B cell (primary cell): ENCODE measurements at regions not wholly inside any gene's neighbourhood (a gene's known extent, or its start where the extent isn't known, plus 50 kb on each side); places are given as distances from the start of the nearest gene placed in this dataset.

ENCODE experiments used
- ATAC-seq: fragments of 200-7000 bp; cut with Tn5 transposase; one replicate; pipeline ENCODE4 v1.10.0; 2021; ENCODE audit warnings: low read depth, mild to moderate bottlenecking, moderate number of reproducible peaks, moderate library complexity
- CTCF ChIA-PET: fragments of 350-600 bp; sonication (Branson Sonifier 250); formaldehyde crosslinking; loops from one replicate; lab custom pipeline; 2021; ENCODE audit warnings: antibody characterized with exemption, inconsistent platforms; lab: Charles Lee
- POLR2A ChIA-PET: fragments of 350-600 bp; sonication (Branson Sonifier 250); formaldehyde crosslinking; loops from one replicate; lab custom pipeline; 2021; ENCODE audit warnings: antibody characterized with exemption; lab: Charles Lee
- DNase-seq: peaks from one replicate; pipeline ENCODE4 v3.0.0; 2013
- H2AFZ ChIP-seq: 2 replicates; pipeline ENCODE4 v1.6.1; 2012; ENCODE audit warnings: mild to moderate bottlenecking, low read depth, low read length; ENCODE audit not compliant: insufficient read depth, poor library complexity, severe bottlenecking
- H3K27ac ChIP-seq, 2 donors: 1 replicate in 1 of 2; 2 replicates in 1 of 2; pipeline ENCODE4 v1.5.1; 2012 to 2013; ENCODE audit warnings: low read length in 2 of 2, mild to moderate bottlenecking in 2 of 2, moderate library complexity in 1 of 2
- H3K27me3 ChIP-seq, 4 experiments: fragments of 200-600 bp in 1 of 4; sonication (generic) in 1 of 4; replicated peaks in 1 of 4; 1 replicate in 2 of 4; 2 replicates in 2 of 4; pipeline versions ENCODE4 v1.6.1 to v1.7.0; 2013 to 2016; ENCODE audit warnings: low read length in 3 of 4, mild to moderate bottlenecking in 2 of 4, mixed read lengths in 1 of 4, moderate library complexity in 1 of 4; ENCODE audit not compliant: insufficient read depth in 4 of 4, control insufficient read depth in 3 of 4; ENCODE audit errors: control extremely low read depth in 1 of 4
- H3K36me3 ChIP-seq, 2 experiments: replicated peaks in 1 of 2; 1 replicate in 1 of 2; 2 replicates in 1 of 2; pipeline versions ENCODE4 v1.6.1 to v1.7.1; 2013; ENCODE audit warnings: low read length in 1 of 2; ENCODE audit not compliant: insufficient read depth in 2 of 2, control insufficient read depth in 1 of 2; ENCODE audit errors: control extremely low read depth in 1 of 2, extremely low read depth in 1 of 2
- H3K4me1 ChIP-seq, 2 donors: fragments of 200-600 bp in 1 of 2; sonication (generic) in 1 of 2; 1 replicate in 1 of 2; 2 replicates in 1 of 2; pipeline versions ENCODE4 v1.5.1 to v1.6.1; 2013 to 2017; ENCODE audit warnings: low read length in 2 of 2; ENCODE audit not compliant: control insufficient read depth in 2 of 2, insufficient read depth in 2 of 2
- H3K4me2 ChIP-seq: replicated peaks from 2 replicates; pipeline ENCODE3; 2012; ENCODE audit warnings: mild to moderate bottlenecking, low read depth, low read length; ENCODE audit not compliant: poor library complexity, severe bottlenecking
- H3K4me3 ChIP-seq, 5 experiments: fragments of 200-600 bp in 1 of 5; sonication (generic) in 1 of 5; 1 replicate in 3 of 5; 2 replicates in 2 of 5; pipeline versions ENCODE4 v1.5.1 to v1.7.0; 2011 to 2016; ENCODE audit warnings: low read length in 4 of 5, mild to moderate bottlenecking in 4 of 5, low read depth in 2 of 5, control low read depth in 1 of 5, moderate library complexity in 1 of 5; ENCODE audit not compliant: insufficient read depth in 1 of 5; ENCODE audit errors: control extremely low read depth in 1 of 5, extremely low read depth in 1 of 5
- H3K79me2 ChIP-seq: fragments of 200-600 bp; sonication (generic); one replicate; pipeline ENCODE4 v1.6.0; 2016; ENCODE audit warnings: low read length; ENCODE audit not compliant: control insufficient read depth, insufficient read depth
- H3K9ac ChIP-seq: fragments of 200-600 bp; sonication (generic); 2 replicates; pipeline ENCODE4 v1.6.1; 2017; ENCODE audit warnings: mild to moderate bottlenecking, low read length, moderate library complexity
- H3K9me3 ChIP-seq, 3 donors: one replicate each; pipeline versions ENCODE4 v1.6.1 to v1.7.1; 2013; ENCODE audit warnings: low read length in 2 of 3; ENCODE audit not compliant: control insufficient read depth in 2 of 3, insufficient read depth in 1 of 3; ENCODE audit errors: control extremely low read depth in 1 of 3
- H4K20me1 ChIP-seq: 2 replicates; pipeline ENCODE4 v1.6.0; 2012; ENCODE audit warnings: mild to moderate bottlenecking, low read length; ENCODE audit not compliant: insufficient read depth, control insufficient read depth, poor library complexity, severe bottlenecking
- H3K27ac Mint-ChIP-seq: one replicate; pipeline ENCODE4 v1.8.0; 2021; ENCODE audit warnings: mixed read lengths
- H3K27me3 Mint-ChIP-seq: one replicate; pipeline ENCODE4 v1.8.0; 2021; ENCODE audit warnings: mixed read lengths
- H3K4me1 Mint-ChIP-seq: one replicate; pipeline ENCODE4 v1.8.0; 2021; ENCODE audit warnings: mixed read lengths
- H3K4me3 Mint-ChIP-seq: one replicate; pipeline ENCODE4 v1.8.0; 2021; ENCODE audit warnings: mixed read lengths
- H3K9me3 Mint-ChIP-seq: one replicate; pipeline ENCODE4 v1.8.0; 2022; ENCODE audit warnings: mixed read lengths; ENCODE audit not compliant: insufficient read depth
- CTCF ChIP-seq: fragments of 200-600 bp; IDR thresholded peaks from one replicate; pipeline ENCODE4 v1.8.0; 2022; ENCODE audit warnings: antibody characterized with exemption, mild to moderate bottlenecking
- EZH2 ChIP-seq: IDR thresholded peaks from 2 replicates; pipeline ENCODE4 v1.6.1; 2012; ENCODE audit warnings: borderline replicate concordance, low read depth, mild to moderate bottlenecking, moderate library complexity, low read length; ENCODE audit not compliant: insufficient read depth, poor library complexity, severe bottlenecking
- WGBS: methylation state at CpG from one replicate; pipeline ENCODE4 v1.1.5; 2013; ENCODE audit warnings: missing lambda C conversion rate; ENCODE audit not compliant: insufficient coverage; 5-methylcytosine and 5-hydroxymethylcytosine counted together
- intact Hi-C: fragments of 100-400 bp; cut with micrococcal nuclease; formaldehyde crosslinking; loops from one replicate; pipeline ENCODE4 v1.10.0; 2022

GRCh38 chr2:131584380-131584779, 56.7 kb downstream of the CCDC74A start:
- TF ChIP-seq CTCF (no peak), EZH2 (no peak)
- peaks cover 0 to 9% of the 10 kb centered on the region in 2 donors for H3K4me1 ChIP-seq
- ChIA-PET CTCF (interaction anchor here (2.0 kb wide), 1 partner anchor 92 kb away, joined by 4 read pairs; no protein-coding TSS in a partner anchor), POLR2A (no interaction called here)
- H3K9ac ChIP-seq = no peak overlapping the region
- no peaks in the 10 kb centered on the region for H3K79me2 ChIP-seq
- H3K9me3 ChIP-seq = peaks cover 0 to 5% (median 0%) of the 10 kb centered on the region in 3 donors
- peaks cover 0 to 7% (median 3%) of the 10 kb centered on the region in 4 experiments for H3K27me3 ChIP-seq
- peaks cover 41% of the 10 kb centered on the region for H3K4me1 Mint-ChIP-seq
- H3K4me3 Mint-ChIP-seq = peak overlapping the region; percentile 25
- H3K4me2 ChIP-seq = no peak overlapping the region
- H2AFZ ChIP-seq = no peak overlapping the region
- H4K20me1 ChIP-seq = no peaks in the 10 kb centered on the region
- H3K4me3 ChIP-seq = no peak overlapping the region
- no peaks in the 10 kb centered on the region for H3K36me3 ChIP-seq
- peaks cover 43% of the 10 kb centered on the region for H3K27me3 Mint-ChIP-seq
- H3K27ac Mint-ChIP-seq = peak overlapping the region; percentile 28
- no peak overlapping the region for H3K27ac ChIP-seq
- WGBS = 18% methylated on average over 2 of the region's 3 CpGs
- intact Hi-C loops = no loop called here
- ATAC-seq (peak; percentile 67), DNase-seq (no peak)
- no peaks in the 10 kb centered on the region for H3K9me3 Mint-ChIP-seq

- no peaks in the 10 kb centered on the region for H4K20me1 ChIP-seq
- 78% methylated on average over 2 of the region's 4 CpGs for WGBS
- H2AFZ ChIP-seq = no peak overlapping the region
- peaks cover 0 to 3% (median 3%) of the 10 kb centered on the region in 4 experiments for H3K27me3 ChIP-seq
- H3K4me2 ChIP-seq = no peak overlapping the region
- H3K4me3 ChIP-seq = no peak overlapping the region
- DNase-seq (peak; percentile 25), ATAC-seq (peak; percentile 65)
- peaks cover 0 to 9% of the 10 kb centered on the region in 2 donors for H3K4me1 ChIP-seq
- Mint-ChIP-seq H3K4me1 (peaks cover 41% of the 10 kb centered on the region), H3K27me3 (peaks cover 40% of the 10 kb centered on the region), H3K27ac (no peak overlapping the region), H3K4me3 (peak overlapping the region; percentile 36), H3K9me3 (no peaks in the 10 kb centered on the region)
- H3K9ac ChIP-seq = no peak overlapping the region
- no peak overlapping the region for H3K27ac ChIP-seq
- TF ChIP-seq CTCF (no peak), EZH2 (no peak)
- H3K9me3 ChIP-seq = peaks cover 0 to 5% (median 0%) of the 10 kb centered on the region in 3 donors
- ChIA-PET CTCF (interaction anchor here (2.0 kb wide), 1 partner anchor 92 kb away, joined by 4 read pairs; no protein-coding TSS in a partner anchor), POLR2A (no interaction called here)
- no peaks in the 10 kb centered on the region for H3K79me2 ChIP-seq
- no peaks in the 10 kb centered on the region for H3K36me3 ChIP-seq
- intact Hi-C loops = no loop called here
Observed at GRCh38 chr2:131584940-131585339, 57.3 kb downstream of the CCDC74A start.
